ENCODE measurements at regions not wholly inside any gene's neighbourhood (a gene's known extent, or its start where the extent isn't known, plus 50 kb on each side); places are given as distances from the start of the nearest gene placed in this dataset.

- no peaks in the 10 kb centered on the region for H4K20me1 ChIP-seq (ENCODE audit: insufficient read depth, low read length)
- H3K4me3 Mint-ChIP-seq (ENCODE audit: unreplicated experiment), result no peak overlapping the region
Measured at GRCh38 chr16:65318590-65319257, 196.9 kb upstream of the CDH11 start.

GRCh38 chr16:65318138-65318537 is 196.3 kb upstream of the CDH11 start:
- no peak overlapping the region for H3K27ac ChIP-seq (ENCODE audit: low read depth, low read length)
- no peaks in the 10 kb centered on the region for H3K79me2 ChIP-seq (ENCODE audit: insufficient read depth, low read length)

More at GRCh38 chr16:65318590-65319257, 196.9 kb upstream of the CDH11 start:
- H3K27me3 Mint-ChIP-seq (ENCODE audit: low read depth, unreplicated experiment), result no peaks in the 10 kb centered on the region
- Histone ChIP-seq H3K27ac (ENCODE audit: low read depth, low read length) (no peak overlapping the region), H3K79me2 (ENCODE audit: insufficient read depth, low read length) (no peaks in the 10 kb centered on the region), H3K9ac (ENCODE audit: low read length) (no peak overlapping the region), H2AFZ (ENCODE audit: low read depth, low read length) (no peak overlapping the region), H3K36me3 (ENCODE audit: insufficient read depth, low read length) (no peaks in the 10 kb centered on the region), H3K9me3 (ENCODE audit: insufficient read depth, low read depth, low read length) (no peaks in the 10 kb centered on the region), H3K4me1 (ENCODE audit: insufficient read depth, low read length) (peaks cover 4% of the 10 kb centered on the region), H3K4me3 (ENCODE audit: insufficient read depth, low read depth, low read length) (no peak overlapping the region), H3K27me3 (ENCODE audit: insufficient read depth, low read length) (no peaks in the 10 kb centered on the region), H3K4me2 (ENCODE audit: low read length) (peak overlapping the region; percentile 33)
- no peak overlapping the region for H3K27ac Mint-ChIP-seq (ENCODE audit: unreplicated experiment)
- H3K9me3 Mint-ChIP-seq (ENCODE audit: unreplicated experiment), result peaks cover 11% of the 10 kb centered on the region
- FAIRE-seq (no peak), DNase-seq (ENCODE audit: low read depth) (no peak)
- no peaks in the 10 kb centered on the region for H3K36me3 Mint-ChIP-seq (ENCODE audit: low read depth, unreplicated experiment)
- TF ChIP-seq EZH2 (IDR thresholded peaks at IDR 0.05; ENCODE audit: insufficient read depth, low read length) (no peak), CTCF (IDR thresholded peaks at IDR 0.05; ENCODE audit: insufficient read depth, low read depth, low read length) (no peak)
- peaks cover 24% of the 10 kb centered on the region for H3K4me1 Mint-ChIP-seq (ENCODE audit: low read depth, unreplicated experiment)

More at GRCh38 chr16:65318138-65318537, 196.3 kb upstream of the CDH11 start:
- DNase-seq (ENCODE audit: low read depth) (no peak), FAIRE-seq (no peak)
- Histone ChIP-seq H3K36me3 (ENCODE audit: insufficient read depth, low read length) (no peaks in the 10 kb centered on the region), H4K20me1 (ENCODE audit: insufficient read depth, low read length) (no peaks in the 10 kb centered on the region), H3K27me3 (ENCODE audit: insufficient read depth, low read length) (no peaks in the 10 kb centered on the region), H2AFZ (ENCODE audit: low read depth, low read length) (peak overlapping the region; percentile 70), H3K4me2 (ENCODE audit: low read length) (peak overlapping the region; percentile 33), H3K9me3 (ENCODE audit: insufficient read depth, low read depth, low read length) (no peaks in the 10 kb centered on the region), H3K4me1 (ENCODE audit: insufficient read depth, low read length) (peaks cover 8% of the 10 kb centered on the region), H3K4me3 (ENCODE audit: insufficient read depth, low read depth, low read length) (no peak overlapping the region), H3K9ac (ENCODE audit: low read length) (no peak overlapping the region)
- H3K4me3 Mint-ChIP-seq (ENCODE audit: unreplicated experiment), result no peak overlapping the region
- peaks cover 11% of the 10 kb centered on the region for H3K9me3 Mint-ChIP-seq (ENCODE audit: unreplicated experiment)
- H3K27me3 Mint-ChIP-seq (ENCODE audit: low read depth, unreplicated experiment), result no peaks in the 10 kb centered on the region
- TF ChIP-seq CTCF (IDR thresholded peaks at IDR 0.05; ENCODE audit: insufficient read depth, low read depth, low read length) (no peak), EZH2 (IDR thresholded peaks at IDR 0.05; ENCODE audit: insufficient read depth, low read length) (no peak)
- no peak overlapping the region for H3K27ac Mint-ChIP-seq (ENCODE audit: unreplicated experiment)
- peaks cover 25% of the 10 kb centered on the region for H3K4me1 Mint-ChIP-seq (ENCODE audit: low read depth, unreplicated experiment)
- no peaks in the 10 kb centered on the region for H3K36me3 Mint-ChIP-seq (ENCODE audit: low read depth, unreplicated experiment)
